PFSK-1 (cell line): ENCODE measurements at regions not wholly inside any gene's neighbourhood (a gene's known extent, or its start where the extent isn't known, plus 50 kb on each side); places are given as distances from the start of the nearest gene placed in this dataset.

Experiments used
- FOXP2 ChIP-seq: optimal IDR thresholded peaks from 2 replicates; pipeline ENCODE3; 2011; ENCODE audit warnings: borderline replicate concordance, control low read depth, inconsistent platforms; ENCODE audit not compliant: insufficient read depth; ENCODE audit errors: extremely low read length, extremely low read depth
- POLR2AphosphoS5 ChIP-seq: IDR thresholded peaks from 2 replicates; pipeline ENCODE4 v1.6.1; 2012; ENCODE audit warnings: low read depth, mild to moderate bottlenecking, control low read depth, low read length, moderate library complexity
- REST ChIP-seq, 2 experiments: IDR thresholded peaks; 2 replicates each; pipeline versions ENCODE4 v1.6.1 to v1.8.0; 2011 to 2012; ENCODE audit warnings: low read depth in 2 of 2, low read length in 2 of 2, control low read depth in 1 of 2, inconsistent platforms in 1 of 2, mild to moderate bottlenecking in 1 of 2, moderate library complexity in 1 of 2; ENCODE audit not compliant: insufficient read depth in 1 of 2
- SIN3A ChIP-seq: IDR thresholded peaks from 2 replicates; pipeline ENCODE4 v1.6.1; 2012; ENCODE audit warnings: mild to moderate bottlenecking, low read length, moderate library complexity, borderline replicate concordance; ENCODE audit not compliant: insufficient read depth
- TAF1 ChIP-seq: IDR thresholded peaks from 2 replicates; pipeline ENCODE4 v1.6.1; 2012; ENCODE audit warnings: low read length, control low read depth, borderline replicate concordance; ENCODE audit not compliant: insufficient read depth

GRCh38 chr9:75230469-75230868 is 142.2 kb downstream of the OSTF1 start:
- TF ChIP-seq POLR2AphosphoS5, result no peak
- TF ChIP-seq TAF1, result no peak
- TF ChIP-seq FOXP2, result no peak
- TF ChIP-seq REST (IDR thresholded peaks at IDR 0.05; ENCODE audit: insufficient read depth in 1 of 2, low read depth in 2 of 2, low read length in 2 of 2), result no peak
- no peak for TF ChIP-seq SIN3A

- TF ChIP-seq REST (IDR thresholded peaks at IDR 0.05; ENCODE audit: insufficient read depth in 1 of 2, low read depth in 2 of 2, low read length in 2 of 2) (no peak), FOXP2 (no peak), POLR2AphosphoS5 (no peak), SIN3A (no peak), TAF1 (no peak)
Observed at GRCh38 chr9:75231167-75231566, 142.9 kb downstream of the OSTF1 start.

GRCh38 chr9:75233011-75233410 is 144.7 kb downstream of the OSTF1 start:
- no peak for TF ChIP-seq TAF1
- no peak for TF ChIP-seq POLR2AphosphoS5
- no peak for TF ChIP-seq FOXP2
- TF ChIP-seq REST (IDR thresholded peaks at IDR 0.05; ENCODE audit: insufficient read depth in 1 of 2, low read depth in 2 of 2, low read length in 2 of 2), result no peak
- TF ChIP-seq SIN3A, result no peak

GRCh38 chr9:75235632-75236031 is 147.3 kb downstream of the OSTF1 start:
- TF ChIP-seq POLR2AphosphoS5, result no peak
- TF ChIP-seq SIN3A, result no peak
- no peak for TF ChIP-seq FOXP2
- no peak for TF ChIP-seq TAF1
- no peak for TF ChIP-seq REST (IDR thresholded peaks at IDR 0.05; ENCODE audit: insufficient read depth in 1 of 2, low read depth in 2 of 2, low read length in 2 of 2)
